DMS153 treated with DMSO at 0.1 percent for 48 hours (cell line): ENCODE measurements at regions not wholly inside any gene's neighbourhood (a gene's known extent, or its start where the extent isn't known, plus 50 kb on each side); places are given as distances from the start of the nearest gene placed in this dataset.

Source experiments
- DNase-seq: peaks from one replicate; lab custom pipeline; 2025; ENCODE audit not compliant: unreplicated experiment; lab: John Stamatoyannopoulos, UW

DNA sequence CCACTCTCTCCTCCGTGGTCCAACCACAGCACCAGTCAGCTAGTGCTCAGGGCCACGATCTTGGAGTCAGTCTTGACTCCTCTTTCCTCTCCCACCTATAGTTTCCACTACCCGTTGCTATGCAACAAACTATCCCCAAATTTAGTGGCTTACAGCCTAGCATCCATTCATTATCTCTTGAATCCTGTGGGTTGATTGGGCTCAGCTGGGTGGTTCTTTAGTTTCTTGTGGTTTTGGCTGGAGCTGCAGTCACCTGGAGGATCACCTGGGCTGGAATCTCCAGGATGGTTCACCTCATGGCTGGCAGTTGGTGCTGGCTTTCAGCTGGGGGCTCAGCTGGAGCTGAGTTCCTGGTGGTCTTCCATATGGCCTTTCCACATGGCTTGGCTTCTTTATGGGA, 149.9 kb downstream of the ASB1 start:
- no peak for DNase-seq

DNA sequence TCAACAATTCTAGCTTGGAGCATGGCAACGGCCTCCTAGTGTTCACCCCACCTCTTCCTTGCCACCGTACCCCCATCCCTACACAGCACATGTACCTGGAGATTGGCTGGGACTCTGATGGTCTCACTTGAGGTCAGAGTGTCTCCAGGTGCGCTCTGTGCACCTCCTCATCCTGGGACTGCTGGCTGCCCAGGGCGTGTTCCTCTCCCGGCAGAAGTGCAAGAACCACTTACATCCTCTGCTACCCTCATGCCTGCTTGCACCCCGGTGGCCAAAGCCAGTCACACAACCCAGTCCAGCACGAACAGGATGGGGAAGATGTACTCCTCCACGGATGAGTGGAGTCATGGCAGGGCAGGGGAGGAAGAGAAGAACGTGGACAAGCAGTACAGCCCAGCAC, 151.5 kb downstream of the ASB1 start:
- DNase-seq: no peak

DNA sequence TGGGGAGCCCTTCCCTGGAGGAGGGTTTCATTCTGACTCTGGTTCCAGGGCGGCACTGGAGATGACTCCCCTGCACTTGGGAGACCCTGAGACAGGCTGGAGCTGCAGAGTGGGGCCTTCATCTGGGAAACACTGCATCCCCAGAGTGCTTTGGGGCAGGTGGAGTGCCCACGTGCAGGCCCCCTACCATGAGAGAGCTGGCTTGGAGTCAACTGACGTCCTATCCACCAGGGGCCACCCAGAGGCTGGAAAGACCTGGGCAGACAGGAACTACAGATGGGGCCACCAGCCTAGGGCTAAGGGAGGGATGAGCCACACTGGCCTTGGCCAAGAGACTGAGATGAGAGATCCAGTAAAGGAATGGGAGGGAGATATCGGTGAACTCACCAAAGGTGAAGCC, 153.8 kb downstream of the ASB1 start:
- no peak for DNase-seq

DNA sequence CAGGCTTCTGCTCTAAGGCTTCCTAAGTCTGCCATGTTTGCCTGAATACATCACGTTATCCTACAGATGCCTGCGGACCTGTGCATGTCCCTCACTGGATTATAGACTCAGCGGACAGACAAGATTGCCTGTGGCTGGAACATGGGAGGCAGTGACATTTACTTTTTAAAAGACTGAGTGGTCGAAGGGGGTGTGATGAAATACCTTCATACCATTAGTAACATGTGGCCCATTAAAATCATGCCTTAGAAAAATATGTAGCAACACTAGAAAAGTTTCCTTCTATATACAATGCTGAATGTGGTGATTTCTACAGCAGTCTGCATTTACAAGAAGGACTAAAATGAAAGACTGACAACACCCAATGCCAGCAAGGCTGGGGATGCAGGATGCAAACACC, 154.4 kb downstream of the ASB1 start:
- DNase-seq: no peak

DNA sequence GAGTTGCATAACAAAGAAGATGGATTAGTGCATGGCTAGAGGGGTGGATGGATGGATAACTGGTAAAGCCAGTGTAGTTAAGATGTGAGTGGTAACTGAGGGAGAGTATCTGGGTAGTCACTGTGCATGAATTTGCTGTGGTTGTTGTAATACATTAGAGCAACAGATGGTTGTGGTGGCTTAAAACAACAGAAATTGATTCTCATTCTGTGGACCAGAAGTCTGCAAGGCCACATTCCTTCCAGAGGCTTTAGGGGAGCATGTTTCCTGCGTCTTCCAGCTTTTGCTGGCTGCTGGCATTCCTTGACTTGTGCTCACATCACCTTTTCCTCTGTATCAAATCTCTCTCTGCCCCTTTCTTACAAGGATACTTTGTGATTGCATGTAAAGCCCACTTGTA, 155.4 kb downstream of the ASB1 start:
- no peak for DNase-seq

DNA sequence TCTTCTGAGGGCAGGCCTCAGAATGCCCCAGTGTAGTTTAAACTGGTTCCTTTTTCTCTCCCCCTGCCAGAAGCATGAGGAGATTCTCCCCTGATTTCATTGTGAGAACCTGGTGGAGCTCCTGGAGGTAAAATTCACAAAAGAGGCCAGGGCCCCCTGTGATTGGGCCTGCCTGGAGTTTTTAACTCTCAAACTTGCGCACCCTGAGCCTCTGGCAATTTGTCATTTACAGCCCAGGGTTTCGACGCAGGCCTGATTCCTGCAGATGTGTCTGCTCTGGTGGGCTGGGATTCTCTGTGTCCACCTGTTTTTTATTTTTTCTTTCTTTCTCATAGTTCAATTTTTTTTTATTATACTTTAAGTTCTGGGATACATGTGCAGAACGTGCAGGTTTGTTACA, 157.9 kb downstream of the ASB1 start:
- DNase-seq: no peak

DNA sequence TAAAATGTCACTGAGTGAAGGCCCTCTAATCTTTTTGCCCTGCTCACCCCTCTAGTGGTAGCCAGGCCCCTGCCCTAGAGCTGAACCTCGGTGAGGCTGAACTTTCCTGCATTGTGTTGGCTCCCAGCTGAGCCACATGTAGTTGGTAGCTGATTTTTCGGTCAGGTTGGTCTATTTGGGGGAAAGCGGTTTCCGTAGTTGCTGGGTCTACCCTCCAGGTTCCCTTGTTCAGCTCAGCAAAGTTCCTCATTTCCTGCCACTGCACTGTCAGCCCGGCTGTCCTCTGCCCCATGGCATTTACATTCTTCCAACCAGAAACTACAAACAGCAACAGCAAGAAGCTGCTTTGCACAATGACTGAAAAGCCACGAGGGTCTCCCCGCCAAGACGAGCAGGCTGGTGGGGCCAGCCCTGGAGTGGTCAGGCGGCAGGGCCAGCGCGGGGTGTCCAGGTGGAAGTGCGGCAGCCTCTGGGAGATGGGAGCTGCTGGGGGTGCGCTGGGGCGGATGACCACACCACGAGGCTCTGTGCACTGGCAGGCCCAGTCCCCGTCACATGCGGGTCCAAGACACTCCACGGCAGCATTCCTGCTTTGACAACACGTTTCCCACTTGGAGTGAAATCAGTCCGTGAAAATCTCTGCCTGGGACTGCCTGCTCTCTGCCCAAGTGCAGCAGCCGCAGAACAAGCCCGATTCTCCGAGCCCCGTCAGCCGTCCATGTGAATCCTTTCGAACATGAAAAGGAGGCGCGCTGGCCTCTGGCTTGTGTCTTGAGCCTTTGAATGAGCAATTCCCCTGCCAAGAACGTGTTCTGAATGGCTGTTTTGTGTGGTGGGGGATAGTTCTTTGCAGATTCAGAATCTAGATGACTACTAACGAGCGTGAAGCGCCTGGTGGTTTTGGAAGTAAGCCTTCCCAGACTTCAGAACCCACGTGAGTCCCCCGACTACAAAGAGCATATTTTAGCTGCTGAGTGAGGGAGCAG, 159.4 kb downstream of the ASB1 start:
- DNase-seq: no peak

DNA sequence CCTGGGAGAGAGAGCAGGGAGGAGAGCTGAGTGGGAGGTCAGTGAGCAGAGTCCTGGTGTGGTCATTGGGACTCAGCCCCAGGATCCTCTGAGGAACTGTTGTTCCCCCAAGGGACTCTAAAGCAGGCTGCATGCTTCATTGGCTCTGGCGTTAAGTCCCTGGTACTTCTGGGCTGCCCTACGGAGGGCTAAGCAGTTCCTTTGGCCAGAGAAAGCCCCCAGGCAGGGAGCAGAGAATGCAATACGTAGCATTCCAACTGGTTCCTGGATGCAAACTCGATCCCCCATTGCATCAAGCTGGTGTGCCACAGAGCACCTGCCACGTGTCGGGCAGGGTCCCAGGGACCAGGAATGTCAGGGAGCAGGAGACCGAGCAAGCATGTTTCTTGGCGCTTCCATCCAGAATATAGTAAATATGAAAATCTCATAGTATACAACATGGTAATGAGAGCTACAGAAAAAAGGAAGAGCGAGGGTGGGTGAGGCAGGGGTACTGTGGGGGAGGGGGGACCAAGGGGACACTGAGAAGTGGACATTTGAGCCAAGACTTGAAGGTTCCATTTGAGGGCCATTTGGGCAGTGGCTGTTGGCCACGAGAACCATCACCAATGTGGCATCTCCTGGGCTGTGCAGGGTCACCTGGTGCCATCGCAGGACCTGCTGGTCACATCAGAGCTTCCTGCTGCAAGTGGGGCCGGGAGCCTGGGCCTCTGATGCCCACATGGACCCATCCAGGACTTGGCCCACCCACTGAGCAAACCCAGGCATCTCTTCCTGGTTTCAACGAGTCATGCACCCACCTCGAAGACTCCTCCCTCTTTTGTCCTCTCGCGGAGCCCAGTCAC, 160.4 kb downstream of the ASB1 start:
- no peak for DNase-seq

DNA sequence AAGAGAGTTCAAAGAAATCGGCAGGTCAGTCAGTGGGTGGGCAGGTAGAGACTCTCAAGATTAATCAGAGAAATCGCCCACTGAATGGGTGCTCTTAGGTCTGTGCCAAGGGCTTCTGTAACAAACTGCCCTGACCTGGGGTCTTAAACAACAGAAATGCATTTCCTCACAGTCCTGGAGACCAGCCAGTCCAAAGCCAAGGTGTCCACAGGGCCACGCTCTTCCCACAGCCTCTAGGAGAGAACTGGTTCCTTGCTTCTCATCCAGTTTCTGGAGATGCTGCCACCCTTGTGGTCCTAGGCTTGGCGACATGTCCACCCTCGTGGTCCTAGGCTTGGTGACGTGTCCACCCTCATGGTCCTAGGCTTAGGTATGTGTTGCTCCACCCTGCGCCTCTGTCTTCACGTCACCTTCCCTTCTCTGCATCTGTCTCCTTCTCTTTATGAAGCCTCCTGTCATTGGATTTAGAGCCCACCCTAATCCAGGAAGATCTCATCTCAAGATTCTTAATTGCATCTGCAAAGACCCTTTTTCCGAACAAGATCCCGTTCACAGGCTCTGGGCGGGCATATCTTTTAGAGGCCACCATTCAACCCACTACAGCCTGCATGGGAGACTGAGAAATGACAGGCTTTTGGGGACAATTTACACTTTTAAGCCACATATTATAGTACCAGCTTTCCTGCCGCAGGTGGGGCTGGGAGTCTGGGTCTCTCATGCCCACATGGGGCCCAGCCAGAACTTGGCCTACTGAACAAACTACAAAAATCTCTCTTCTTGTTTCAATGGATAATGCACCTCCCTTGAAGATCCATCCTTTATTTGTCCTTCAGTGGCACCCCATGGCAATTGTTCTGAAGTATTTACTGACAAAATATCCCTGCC, 161.3 kb downstream of the ASB1 start:
- no peak for DNase-seq

DNA sequence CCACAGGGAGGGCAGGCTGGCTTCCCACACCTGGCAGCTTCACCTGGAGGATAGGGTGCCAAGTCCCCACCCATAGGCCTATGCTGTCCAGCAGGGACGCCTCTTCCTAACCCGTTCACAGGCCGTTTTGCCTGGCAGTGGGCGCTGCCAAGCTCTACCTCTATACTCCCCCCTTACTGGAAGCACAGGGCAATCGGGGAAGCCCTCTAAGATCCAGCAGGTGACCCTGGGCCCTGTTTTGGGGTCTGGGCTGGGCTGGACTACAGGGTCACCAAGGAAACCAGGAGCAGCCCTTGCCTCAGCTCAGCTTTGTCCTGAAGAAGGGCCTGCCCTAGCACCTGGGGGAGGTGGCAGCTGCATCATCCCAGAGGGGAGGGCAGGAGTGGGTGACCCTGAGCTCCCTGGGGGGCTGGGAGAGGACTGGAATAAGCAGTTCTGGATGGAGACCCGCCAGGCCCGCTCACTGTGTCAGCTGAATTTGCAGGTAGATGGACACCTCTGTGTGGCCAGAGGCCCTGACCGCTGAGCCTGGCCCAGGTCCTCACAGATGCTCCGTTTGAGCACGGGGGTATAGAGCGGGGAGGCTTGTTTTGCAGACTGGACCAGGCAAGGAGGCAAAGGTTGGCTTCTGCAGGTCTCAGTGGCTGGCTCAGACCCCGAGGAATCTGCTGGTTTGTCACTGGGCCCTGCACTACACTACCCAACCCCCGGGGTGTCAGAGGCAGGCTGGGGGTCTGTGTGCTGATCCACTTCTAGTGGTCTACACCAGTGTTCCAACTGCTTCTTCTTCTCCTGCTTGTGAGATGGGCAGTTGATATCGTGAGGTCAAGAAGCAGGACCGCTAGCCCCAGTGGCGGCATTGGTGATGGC, 163.1 kb downstream of the ASB1 start:
- DNase-seq: no peak

DNA sequence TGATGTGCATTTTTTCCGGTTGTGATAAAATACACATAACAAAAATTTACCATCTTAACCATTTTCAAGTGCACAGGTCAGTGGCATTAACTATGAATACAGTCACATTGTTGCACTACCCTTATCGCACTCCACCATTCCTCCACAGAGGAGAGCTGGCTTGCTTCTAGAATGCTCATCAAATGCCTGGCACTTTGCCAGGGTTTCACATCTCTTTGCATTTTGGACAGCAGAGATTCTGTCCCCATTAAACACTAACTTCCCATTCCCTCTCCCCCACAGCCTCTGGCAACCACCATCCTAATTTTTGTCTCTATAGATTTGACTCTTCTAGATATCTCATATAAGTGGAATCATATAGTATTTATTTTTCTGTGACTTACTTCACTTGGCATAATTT, 165.0 kb downstream of the ASB1 start:
- DNase-seq: no peak

DNA sequence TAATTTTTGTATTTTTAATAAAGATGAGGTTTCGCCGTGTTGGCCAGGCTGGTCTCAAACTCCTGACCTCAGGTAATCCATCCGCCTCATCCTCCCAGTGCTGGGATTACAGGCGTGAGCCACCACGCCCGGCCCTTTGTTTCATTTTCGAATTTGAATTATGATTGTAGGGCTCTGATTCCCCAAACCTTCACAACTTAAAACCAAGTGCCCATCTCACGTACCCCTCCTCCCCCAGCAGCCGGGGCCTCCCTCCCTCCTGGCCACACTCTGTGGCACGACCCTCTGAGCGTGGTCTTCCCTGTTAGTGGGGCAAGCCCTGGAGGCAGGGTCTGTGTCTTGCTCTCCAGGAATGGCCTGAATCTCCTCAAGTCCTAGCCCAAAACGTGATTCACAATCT, 166.5 kb downstream of the ASB1 start:
- DNase-seq: no peak

DNA sequence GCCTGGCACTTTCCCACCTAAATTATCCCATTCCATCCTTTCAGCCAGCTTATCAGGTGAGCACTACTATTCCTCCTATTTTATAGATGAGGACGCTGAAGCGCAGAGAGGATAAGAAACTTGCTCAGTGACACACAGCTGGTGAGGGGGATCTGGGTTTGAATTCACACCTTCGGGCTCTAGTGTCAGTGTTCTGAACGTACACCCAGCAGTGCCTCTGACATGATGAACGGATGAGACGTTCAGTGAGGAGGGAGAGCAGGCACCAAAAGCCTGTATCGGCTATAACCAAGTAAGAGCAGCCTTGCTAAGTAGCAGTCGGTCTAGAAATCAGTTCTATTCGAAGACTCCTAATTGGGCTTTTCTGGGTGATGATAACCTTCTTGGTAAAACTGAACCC, 167.0 kb downstream of the ASB1 start:
- no peak for DNase-seq

DNA sequence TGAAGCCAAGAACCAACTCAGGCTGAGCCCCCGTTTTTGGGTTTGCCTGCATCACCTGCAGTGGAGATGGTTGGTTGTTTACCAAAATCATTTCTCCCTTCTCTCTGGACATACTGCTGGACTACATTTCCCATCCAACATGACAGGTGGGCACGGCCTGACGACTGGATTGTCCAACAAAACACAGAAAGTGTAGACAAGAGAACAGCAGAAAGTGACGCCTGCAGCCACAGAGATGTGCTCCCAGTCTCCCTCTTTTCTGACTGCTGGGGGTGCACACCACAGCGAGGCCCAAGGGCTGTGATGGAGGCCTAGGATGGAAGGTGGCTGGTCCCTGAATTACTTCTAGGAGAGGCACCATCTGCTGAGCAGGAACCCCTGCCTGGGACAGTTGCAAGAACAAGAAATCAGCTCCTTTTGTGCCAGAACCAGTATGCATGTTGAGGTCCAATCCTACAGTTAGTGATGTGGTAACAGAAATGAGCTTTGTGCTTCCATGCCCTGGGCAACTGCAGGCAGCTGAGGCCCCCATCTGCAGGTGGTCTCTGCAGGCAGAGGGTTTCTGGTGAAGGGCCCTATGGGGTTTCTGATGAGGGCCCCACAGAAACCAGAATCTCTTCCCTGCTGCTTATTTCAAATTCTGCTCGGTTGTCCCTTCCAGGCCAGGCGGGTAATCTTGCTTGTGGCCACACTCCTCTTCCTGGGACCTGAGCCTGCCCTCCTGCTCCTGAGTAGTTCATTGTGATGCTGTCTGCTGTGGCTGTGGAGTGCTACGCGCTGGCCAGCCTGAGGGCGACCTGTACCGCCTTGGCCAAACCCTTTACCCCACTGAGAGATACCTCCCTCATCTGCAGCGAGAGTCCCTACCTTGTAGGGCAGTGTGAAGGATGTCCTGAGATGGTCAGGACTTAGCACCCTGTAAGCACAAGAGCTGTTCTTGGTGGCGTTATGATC, 168.3 kb downstream of the ASB1 start:
- no peak for DNase-seq

DNA sequence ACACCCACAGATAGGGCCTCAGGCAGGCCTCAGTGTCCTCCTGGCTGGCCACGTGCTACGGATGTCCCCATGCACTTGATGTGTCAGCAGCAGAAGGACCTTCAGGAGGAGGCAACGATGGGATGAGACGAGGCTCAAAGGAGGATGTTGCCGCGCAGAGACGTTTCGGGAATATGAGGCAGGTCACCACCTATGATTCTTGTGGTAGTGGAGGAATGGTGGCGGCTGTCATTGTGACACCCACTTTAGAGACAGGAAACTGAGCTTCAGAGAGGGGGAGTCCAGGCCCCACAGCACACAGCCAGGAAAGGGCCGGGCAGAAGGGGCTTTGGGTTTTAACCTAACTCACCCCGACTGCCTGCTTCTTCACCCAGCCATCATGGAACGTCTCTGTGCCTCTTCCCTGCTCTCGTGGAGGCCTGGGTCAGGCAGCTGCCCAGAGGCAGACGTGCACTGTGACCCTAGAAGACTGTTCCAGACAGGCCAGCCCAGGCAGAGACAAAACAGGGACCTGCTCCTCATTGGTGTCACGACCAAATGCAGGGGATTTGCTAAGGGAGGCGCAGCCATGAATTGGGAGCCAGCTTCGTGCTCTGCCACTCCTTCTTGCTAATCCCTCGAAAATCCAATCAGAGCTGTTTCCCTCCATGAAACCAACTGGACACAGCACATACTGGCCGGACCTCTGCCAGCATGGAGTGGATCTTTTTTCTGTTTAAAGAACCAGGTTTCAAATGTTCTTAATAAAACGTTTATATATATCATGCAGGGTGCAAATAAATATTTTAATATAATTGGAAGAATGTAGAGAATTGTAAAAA, 169.2 kb downstream of the ASB1 start:
- no peak for DNase-seq

DNA sequence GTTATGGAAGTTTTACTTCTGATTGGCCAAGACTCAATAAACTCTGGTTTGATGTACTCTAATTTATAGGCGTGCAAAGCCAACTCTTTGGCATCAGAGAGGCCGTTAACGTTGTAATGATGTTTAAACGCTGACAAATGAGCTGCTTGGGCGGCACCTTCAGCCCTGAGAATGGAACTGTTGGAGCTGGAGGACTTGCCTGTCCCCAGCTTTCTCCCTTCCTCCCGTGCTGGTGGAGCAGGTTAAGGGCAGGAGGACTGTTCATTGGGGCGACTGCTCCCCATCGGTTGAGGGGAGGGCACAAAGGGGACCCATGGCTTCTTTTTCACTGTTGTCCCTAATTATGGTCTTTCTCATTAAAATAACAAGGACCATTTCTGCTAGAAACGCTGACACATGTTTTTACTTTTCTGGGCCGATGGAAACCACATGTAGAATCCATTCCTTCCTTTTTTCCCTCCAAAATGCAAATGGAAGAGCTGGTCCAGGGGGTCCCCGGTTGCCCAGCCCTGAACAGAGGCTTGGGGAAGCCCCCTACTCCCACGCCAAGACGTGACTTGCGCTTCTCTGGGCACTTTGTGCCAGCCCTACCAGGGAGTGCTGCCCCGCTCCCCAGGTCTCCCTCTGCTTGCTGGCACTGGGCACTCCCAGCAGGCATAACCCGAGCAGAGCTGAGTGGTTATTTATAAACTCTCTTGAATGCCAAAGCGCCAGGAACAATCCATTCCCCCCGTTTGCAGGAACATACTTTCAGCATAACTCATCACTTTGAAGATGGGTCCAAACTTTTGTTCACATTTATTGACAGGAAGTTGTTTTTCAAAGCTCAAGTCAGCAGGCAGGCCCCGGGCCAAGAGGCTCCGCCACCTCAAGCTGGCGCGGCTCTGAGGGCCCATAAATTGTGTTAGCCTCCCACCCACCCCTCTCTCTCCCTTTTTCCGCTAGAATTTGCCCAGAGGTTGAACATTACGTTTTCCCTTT, 170.1 kb downstream of the ASB1 start:
- DNase-seq: no peak
